Colonic mucosa (tissue), 4 donors: ENCODE measurements at regions not wholly inside any gene's neighbourhood (a gene's known extent, or its start where the extent isn't known, plus 50 kb on each side); places are given as distances from the start of the nearest gene placed in this dataset.
A peak's percentile ranks its signal among the peaks of the same experiment; 100 is the strongest.
"Not testable (repeated sequence)": the region's sequence is repeated elsewhere in the genome, so short reads cannot be mapped to it uniquely, and the experiment has no call there.

Experiments used
- DNase-seq: peaks from one replicate; pipeline ENCODE4 v3.0.0-alpha.2; 2020
- H3K27ac ChIP-seq: fragments of 200-600 bp; one replicate; pipeline ENCODE4 v1.8.0; 2021
- H3K27me3 ChIP-seq: fragments of 200-600 bp; one replicate; pipeline ENCODE4 v1.8.0; 2021
- H3K36me3 ChIP-seq: fragments of 200-600 bp; one replicate; pipeline ENCODE4 v1.8.0; 2021
- H3K4me1 ChIP-seq: fragments of 200-600 bp; one replicate; pipeline ENCODE4 v1.8.0; 2021; ENCODE audit warnings: mild to moderate bottlenecking
- H3K4me3 ChIP-seq: fragments of 200-600 bp; one replicate; pipeline ENCODE4 v1.8.0; 2021
- H3K9ac ChIP-seq, 2 donors: one replicate each; pipeline ENCODE4 v1.7.0; 2013; ENCODE audit warnings: control low read depth in 2 of 2, low read depth in 2 of 2, low read length in 2 of 2
- H3K9me3 ChIP-seq: fragments of 200-600 bp; one replicate; pipeline ENCODE4 v1.8.0; 2021
- intact Hi-C: fragments of 100-400 bp; cut with DNase I; formaldehyde crosslinking; loops from one replicate; pipeline ENCODE4 v1.14.1; 2022
- TF ChIP-seq, protein P1 (sequence below): fragments of 200-600 bp; IDR thresholded peaks from one replicate; pipeline ENCODE4 v1.8.0; 2022; ENCODE audit warnings: antibody characterized with exemption, mild to moderate bottlenecking
- donor health status: healthy.
- donor health status: DM: no; HTN: no; CAD: no.
- donor health status: DM: no; HTN: no; CAD: no.

DNA sequence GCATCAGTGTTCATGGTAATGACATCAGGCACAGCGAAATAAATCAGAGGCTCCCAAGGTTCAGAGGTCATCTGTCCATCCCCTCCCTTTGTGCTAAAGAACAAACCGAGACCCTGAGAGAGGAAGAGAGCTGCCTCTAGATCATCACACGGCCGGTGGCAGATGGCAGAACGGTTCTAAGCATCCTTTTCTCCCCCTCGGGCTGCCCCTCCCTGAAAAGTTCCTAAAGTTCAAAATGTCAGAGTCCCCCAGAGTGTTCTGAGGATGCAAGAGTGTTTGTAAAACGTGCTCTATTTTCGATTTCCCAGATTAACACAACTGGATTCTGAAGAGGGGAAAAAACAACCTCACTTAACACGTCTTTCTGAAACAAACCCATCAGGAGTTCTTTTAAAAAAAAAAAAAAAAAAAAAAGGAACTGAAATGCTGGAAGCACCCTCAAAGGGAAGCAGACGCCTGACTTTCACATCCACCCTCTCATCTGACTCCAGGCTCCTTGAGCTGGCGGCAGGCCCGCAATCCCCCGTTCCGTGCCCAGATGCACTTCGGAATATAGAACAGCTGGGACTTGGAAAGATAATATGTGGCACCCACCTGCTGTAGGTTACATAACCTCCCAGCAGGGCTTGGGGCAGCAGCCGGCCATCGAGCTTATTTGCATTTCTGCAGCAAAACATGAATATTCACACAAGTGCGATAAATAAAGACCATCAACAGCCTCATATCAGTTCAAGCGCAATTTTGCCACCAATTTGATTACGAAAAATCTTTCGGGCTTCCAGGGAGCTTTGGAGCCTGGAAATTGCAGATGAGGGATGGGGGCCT lies 115.5 kb upstream of the SMURF2 start:
- peak overlapping the region; percentile 5 for H3K4me3 ChIP-seq
- H3K36me3 ChIP-seq, result no peaks in the 10 kb centered on the region
- no peaks in the 10 kb centered on the region for H3K27me3 ChIP-seq
- peak overlapping the region; percentile 60 for H3K27ac ChIP-seq
- peaks cover 8% of the 10 kb centered on the region for H3K4me1 ChIP-seq
- H3K9me3 ChIP-seq, result no peaks in the 10 kb centered on the region
- peak; percentile 37 for DNase-seq
- peak overlapping the region; percentile 27 to 55 for H3K9ac ChIP-seq
- TF ChIP-seq, protein P1, sequence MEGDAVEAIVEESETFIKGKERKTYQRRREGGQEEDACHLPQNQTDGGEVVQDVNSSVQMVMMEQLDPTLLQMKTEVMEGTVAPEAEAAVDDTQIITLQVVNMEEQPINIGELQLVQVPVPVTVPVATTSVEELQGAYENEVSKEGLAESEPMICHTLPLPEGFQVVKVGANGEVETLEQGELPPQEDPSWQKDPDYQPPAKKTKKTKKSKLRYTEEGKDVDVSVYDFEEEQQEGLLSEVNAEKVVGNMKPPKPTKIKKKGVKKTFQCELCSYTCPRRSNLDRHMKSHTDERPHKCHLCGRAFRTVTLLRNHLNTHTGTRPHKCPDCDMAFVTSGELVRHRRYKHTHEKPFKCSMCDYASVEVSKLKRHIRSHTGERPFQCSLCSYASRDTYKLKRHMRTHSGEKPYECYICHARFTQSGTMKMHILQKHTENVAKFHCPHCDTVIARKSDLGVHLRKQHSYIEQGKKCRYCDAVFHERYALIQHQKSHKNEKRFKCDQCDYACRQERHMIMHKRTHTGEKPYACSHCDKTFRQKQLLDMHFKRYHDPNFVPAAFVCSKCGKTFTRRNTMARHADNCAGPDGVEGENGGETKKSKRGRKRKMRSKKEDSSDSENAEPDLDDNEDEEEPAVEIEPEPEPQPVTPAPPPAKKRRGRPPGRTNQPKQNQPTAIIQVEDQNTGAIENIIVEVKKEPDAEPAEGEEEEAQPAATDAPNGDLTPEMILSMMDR, result no peak
- intact Hi-C loops, result no loop called here

DNA sequence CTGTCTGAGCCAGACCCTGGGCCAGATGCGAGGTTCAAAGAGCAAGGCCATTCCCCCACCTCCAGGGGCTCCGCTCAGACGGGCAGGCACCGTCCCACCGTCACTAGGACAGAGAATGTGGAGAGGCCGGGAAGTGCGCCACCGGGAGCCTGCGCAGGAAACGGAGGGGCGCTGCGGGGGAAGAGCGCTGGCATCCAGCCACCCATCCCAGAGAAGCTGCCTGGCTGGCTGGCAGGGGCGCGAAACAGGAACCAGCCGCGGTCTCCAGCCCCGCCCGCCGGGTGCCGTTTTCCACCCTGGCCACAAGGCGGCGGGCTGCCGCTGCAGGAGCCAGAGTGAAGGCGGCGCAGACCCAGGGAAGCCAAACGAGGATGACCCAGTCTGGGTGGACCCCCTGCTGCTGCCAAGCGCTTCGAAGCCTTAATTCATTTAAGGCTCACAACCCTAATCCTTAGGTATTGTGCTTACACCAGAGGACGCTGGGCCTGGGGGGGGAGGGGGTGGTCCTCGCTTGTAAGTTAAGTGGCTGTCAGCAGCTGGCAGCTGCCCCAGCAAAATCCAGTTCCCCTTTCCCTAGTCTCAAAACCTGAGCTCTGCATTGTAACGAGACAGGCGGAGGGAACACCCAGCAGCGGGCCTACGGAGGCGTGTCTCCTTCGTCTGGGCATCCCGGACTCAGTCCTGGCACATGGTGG lies 114.8 kb upstream of the SMURF2 start:
- Histone ChIP-seq H3K27ac (peak overlapping the region; percentile 60), H3K4me3 (peak overlapping the region; percentile 5), H3K9ac (peak overlapping the region; percentile 27 to 55)
- H3K27me3 ChIP-seq, H3K9me3 ChIP-seq, H3K36me3 ChIP-seq, intact Hi-C loops, H3K4me1 ChIP-seq: not testable (repeated sequence)
- TF ChIP-seq, protein P1, result peak; percentile 98
- peak; percentile 79 for DNase-seq

DNA sequence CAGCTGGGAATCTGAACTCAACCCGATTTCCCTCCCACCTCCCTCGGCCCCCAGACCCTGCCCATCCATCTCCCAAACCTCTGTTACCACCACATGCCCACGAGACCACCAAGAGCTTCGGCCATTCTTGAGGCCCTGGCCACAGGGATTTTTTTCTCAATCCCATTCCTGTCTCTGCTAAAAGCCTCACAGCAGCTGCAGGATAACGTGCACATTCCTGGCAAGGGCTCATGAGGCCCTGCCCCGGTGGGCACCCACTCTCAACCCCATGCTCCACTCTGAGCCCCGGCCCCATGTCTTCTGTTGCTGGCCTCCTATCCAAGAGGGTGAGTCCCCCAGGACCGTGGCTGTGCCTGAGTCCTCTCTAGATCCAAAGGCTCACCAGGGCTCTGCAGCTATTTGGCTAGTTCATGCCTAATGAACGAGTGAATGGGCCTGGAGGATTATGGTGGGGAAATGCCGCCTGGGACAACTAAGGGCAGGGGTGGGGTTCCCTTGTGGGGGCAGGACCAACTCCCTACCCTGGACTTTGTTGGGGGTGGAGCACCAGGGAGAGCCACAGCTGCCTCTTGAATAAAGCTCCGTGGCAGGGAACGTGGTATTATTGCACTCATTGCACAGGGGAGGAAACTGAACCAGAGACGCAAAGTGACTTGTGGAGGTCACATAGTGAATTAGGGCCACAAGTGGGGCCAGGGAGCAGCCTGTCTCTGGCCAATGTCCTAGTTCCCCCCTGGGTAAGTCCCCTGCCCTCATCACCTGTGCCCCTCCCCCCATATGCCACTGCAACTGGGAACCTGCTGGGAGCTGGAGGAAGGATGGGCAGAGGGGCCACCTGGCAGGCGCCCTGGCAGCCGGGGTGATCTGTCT lies 113.8 kb upstream of the SMURF2 start:
- H3K9me3 ChIP-seq, result no peaks in the 10 kb centered on the region
- peaks cover 8% of the 10 kb centered on the region for H3K4me1 ChIP-seq
- TF ChIP-seq, protein P1, result no peak
- H3K9ac ChIP-seq, result peak overlapping the region in 1 of 2 donors; percentile 9
- no peaks in the 10 kb centered on the region for H3K36me3 ChIP-seq
- DNase-seq, result peak; percentile 27
- no peak overlapping the region for H3K4me3 ChIP-seq
- intact Hi-C loops, result no loop called here
- H3K27me3 ChIP-seq, result no peaks in the 10 kb centered on the region
- H3K27ac ChIP-seq, result no peak overlapping the region

DNA sequence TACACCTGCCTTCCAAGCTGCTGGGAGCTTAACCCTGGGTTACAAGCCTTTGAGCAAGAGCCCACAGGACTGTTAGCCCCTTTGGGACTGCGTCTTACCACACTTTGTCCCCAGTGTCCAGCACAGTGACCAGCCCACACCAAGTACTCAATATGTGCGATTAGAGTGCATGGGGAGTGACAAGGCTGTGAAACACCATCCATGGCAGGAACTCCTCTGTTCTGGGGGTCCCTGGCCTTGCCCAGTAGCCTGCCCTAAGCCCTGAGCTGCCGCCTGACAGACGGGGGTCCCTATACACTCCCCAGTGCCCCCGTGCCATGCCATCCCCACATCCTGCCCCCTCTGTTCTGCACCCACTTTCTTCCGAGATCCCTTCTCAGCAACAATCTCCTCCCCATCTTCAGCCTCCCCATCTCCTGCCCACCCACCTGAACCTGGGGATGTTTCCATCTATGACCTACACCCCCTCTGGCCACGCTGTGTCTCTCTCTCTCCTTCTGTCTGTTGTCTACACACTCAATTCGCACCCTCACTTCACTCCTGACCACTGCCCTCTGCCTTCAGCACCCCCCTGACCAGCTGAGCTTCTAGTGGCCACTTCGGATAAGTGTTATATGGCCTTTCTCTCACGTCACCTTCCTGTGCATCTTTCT lies 112.9 kb upstream of the SMURF2 start:
- no peak overlapping the region for H3K4me3 ChIP-seq
- no peak for DNase-seq
- H3K27me3 ChIP-seq, result no peaks in the 10 kb centered on the region
- intact Hi-C loops, result no loop called here
- peaks cover 8% of the 10 kb centered on the region for H3K4me1 ChIP-seq
- peak overlapping the region; percentile 70 for H3K27ac ChIP-seq
- H3K9me3 ChIP-seq, result no peaks in the 10 kb centered on the region
- H3K9ac ChIP-seq, result no peak overlapping the region
- TF ChIP-seq, protein P1, result no peak
- no peaks in the 10 kb centered on the region for H3K36me3 ChIP-seq
